ENCODE measurements at regions not wholly inside any gene's neighbourhood (a gene's known extent, or its start where the extent isn't known, plus 50 kb on each side); places are given as distances from the start of the nearest gene placed in this dataset.

- Mint-ChIP-seq H3K9me3 (peaks cover 3% of the 10 kb centered on the region), H3K4me3 (no peak overlapping the region), H3K36me3 (ENCODE audit: low read depth) (no peaks in the 10 kb centered on the region), H3K27me3 (no peaks in the 10 kb centered on the region), H3K27ac (no peak overlapping the region), H3K4me1 (no peaks in the 10 kb centered on the region)
- POLR2A ChIA-PET = no interaction called here
- no peak for TF ChIP-seq CTCF (IDR thresholded peaks at IDR 0.05)
- ATAC-seq (ENCODE audit: low read depth) (no peak), DNase-seq (no peak)
- intact Hi-C loops (cut with micrococcal nuclease) = no loop called here
- CTCF ChIA-PET = no interaction called here
Measured at GRCh38 chr13:67619351-67619994, 389.3 kb upstream of the PCDH9 start.

GRCh38 chr13:67614579-67614978, 384.4 kb upstream of the PCDH9 start:
- Mint-ChIP-seq H3K9me3 (peaks cover 3% of the 10 kb centered on the region), H3K4me1 (no peaks in the 10 kb centered on the region)

GRCh38 chr13:67614013-67614412, 383.9 kb upstream of the PCDH9 start:
- Mint-ChIP-seq H3K9me3 (peaks cover 6% of the 10 kb centered on the region), H3K27me3 (no peaks in the 10 kb centered on the region), H3K4me1 (no peaks in the 10 kb centered on the region), H3K36me3 (ENCODE audit: low read depth) (no peaks in the 10 kb centered on the region), H3K4me3 (no peak overlapping the region), H3K27ac (no peak overlapping the region)
- ATAC-seq (ENCODE audit: low read depth) (no peak), DNase-seq (no peak)
- TF ChIP-seq CTCF (IDR thresholded peaks at IDR 0.05) = no peak
- intact Hi-C loops (cut with micrococcal nuclease) = no loop called here
- ChIA-PET CTCF (no interaction called here), POLR2A (no interaction called here)

More at GRCh38 chr13:67614579-67614978, 384.4 kb upstream of the PCDH9 start:
- intact Hi-C loops (cut with micrococcal nuclease) = no loop called here
- Mint-ChIP-seq H3K4me3 (no peak overlapping the region), H3K36me3 (ENCODE audit: low read depth) (no peaks in the 10 kb centered on the region), H3K27ac (no peak overlapping the region), H3K27me3 (no peaks in the 10 kb centered on the region)
- DNase-seq (no peak), ATAC-seq (ENCODE audit: low read depth) (no peak)
- ChIA-PET CTCF (no interaction called here), POLR2A (no interaction called here)
- TF ChIP-seq CTCF (IDR thresholded peaks at IDR 0.05) = no peak

- no peak for ATAC-seq (ENCODE audit: low read depth)
- ChIA-PET POLR2A (no interaction called here), CTCF (no interaction called here)
- no peak for TF ChIP-seq CTCF (IDR thresholded peaks at IDR 0.05)
- Mint-ChIP-seq H3K4me1 (no peaks in the 10 kb centered on the region), H3K36me3 (ENCODE audit: low read depth) (no peaks in the 10 kb centered on the region), H3K27me3 (no peaks in the 10 kb centered on the region), H3K4me3 (no peak overlapping the region), H3K27ac (no peak overlapping the region), H3K9me3 (peaks cover 5% of the 10 kb centered on the region)
- no peak for DNase-seq
- intact Hi-C loops (cut with micrococcal nuclease) = no loop called here
Measured at GRCh38 chr13:67588607-67589006, 358.5 kb upstream of the PCDH9 start.

DNA sequence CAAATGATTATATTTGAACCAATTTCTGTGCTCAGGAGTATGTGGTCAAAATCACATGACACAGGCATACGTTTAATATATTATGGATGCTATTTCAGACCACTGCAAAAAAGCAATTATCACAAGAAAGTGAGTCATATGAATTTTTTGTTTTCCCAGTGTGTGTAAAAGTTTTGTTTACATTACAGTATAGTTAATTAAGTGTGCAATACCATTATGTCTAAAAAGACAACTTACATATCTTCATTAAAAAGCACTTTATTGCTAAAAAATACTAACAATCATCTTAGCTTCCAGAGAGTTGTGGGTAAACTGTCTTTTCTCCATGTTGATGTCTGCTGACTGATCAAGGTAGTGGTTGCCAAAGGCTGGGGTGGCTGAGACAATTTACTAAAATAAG, 347.2 kb upstream of the PCDH9 start:
- no peak overlapping the region for H3K27ac Mint-ChIP-seq
- H3K36me3 Mint-ChIP-seq (ENCODE audit: low read depth) = no peaks in the 10 kb centered on the region
- intact Hi-C loops (cut with micrococcal nuclease) = no loop called here
- no peaks in the 10 kb centered on the region for H3K4me1 Mint-ChIP-seq
- no peaks in the 10 kb centered on the region for H3K27me3 Mint-ChIP-seq
- DNase-seq = no peak
- no peak overlapping the region for H3K4me3 Mint-ChIP-seq
- POLR2A ChIA-PET = no interaction called here
- CTCF ChIA-PET = no interaction called here
- no peak for ATAC-seq (ENCODE audit: low read depth)
- TF ChIP-seq CTCF (IDR thresholded peaks at IDR 0.05) = no peak
- no peaks in the 10 kb centered on the region for H3K9me3 Mint-ChIP-seq

Data from activated B cell treated with CpG ODN at 0.5 μM for 24 hours (primary cell).